Peyer's patch (tissue), 4 donors: ENCODE measurements at regions not wholly inside any gene's neighbourhood (a gene's known extent, or its start where the extent isn't known, plus 50 kb on each side); places are given as distances from the start of the nearest gene placed in this dataset.

ENCODE experiments used
- CTCF ChIP-seq, 6 experiments: fragments of 450-650 bp in 4 of 6; fragments of 200-600 bp in 2 of 6; sonication (generic) in 1 of 6; IDR thresholded peaks; one replicate each; pipeline ENCODE4 v1.5.1; 2017 to 2019; ENCODE audit warnings: antibody characterized with exemption in 6 of 6, mild to moderate bottlenecking in 3 of 6, moderate library complexity in 1 of 6
- POLR2A ChIP-seq, 2 donors: fragments of 450-650 bp; IDR thresholded peaks; one replicate each; pipeline ENCODE4 v1.5.1; 2017; ENCODE audit warnings: antibody characterized with exemption in 2 of 2, mild to moderate bottlenecking in 2 of 2, moderate library complexity in 2 of 2

GRCh38 chr1:157277281-157277680, 139.1 kb upstream of the ETV3 start:
- no peak for TF ChIP-seq POLR2A (IDR thresholded peaks at IDR 0.05)
- TF ChIP-seq CTCF (IDR thresholded peaks at IDR 0.05) = no peak
